ENCODE measurements at regions not wholly inside any gene's neighbourhood (a gene's known extent, or its start where the extent isn't known, plus 50 kb on each side); places are given as distances from the start of the nearest gene placed in this dataset.
"Not testable (repeated sequence)": the region's sequence is repeated elsewhere in the genome, so short reads cannot be mapped to it uniquely, and the experiment has no call there.

- DNase-seq (ENCODE audit: low spot score), result no peak
These were observed 164.4 kb upstream of the KCNG1 start for GRCh38 chr20:51187261-51187660.

GRCh38 chr20:51185861-51186260 lies 163.0 kb upstream of the KCNG1 start:
- DNase-seq (ENCODE audit: low spot score), result no peak

GRCh38 chr20:51185277-51185676 lies 162.4 kb upstream of the KCNG1 start:
- no peak for DNase-seq (ENCODE audit: low spot score)

- DNase-seq (ENCODE audit: low spot score), result peak; percentile 41
These were observed 161.4 kb upstream of the KCNG1 start for GRCh38 chr20:51184289-51184688.

GRCh38 chr20:51183451-51183850 lies 160.5 kb upstream of the KCNG1 start:
- DNase-seq (ENCODE audit: low spot score), result no peak

- DNase-seq (ENCODE audit: low spot score), result no peak
These were observed 159.7 kb upstream of the KCNG1 start for GRCh38 chr20:51182571-51182970.

- DNase-seq (ENCODE audit: low spot score), result no peak
These were observed 155.2 kb upstream of the KCNG1 start for GRCh38 chr20:51178153-51178552.

GRCh38 chr20:51176876-51177275 lies 154.0 kb upstream of the KCNG1 start:
- DNase-seq (ENCODE audit: low spot score), result no peak

- no peak for DNase-seq (ENCODE audit: low spot score)
These were observed 153.5 kb upstream of the KCNG1 start for GRCh38 chr20:51176446-51176845.

GRCh38 chr20:51175724-51176123 lies 152.8 kb upstream of the KCNG1 start:
- no peak for DNase-seq (ENCODE audit: low spot score)

- DNase-seq (ENCODE audit: low spot score), result no peak
These were observed 152.2 kb upstream of the KCNG1 start for GRCh38 chr20:51175156-51175555.

GRCh38 chr20:51174536-51174935 lies 151.6 kb upstream of the KCNG1 start:
- DNase-seq (ENCODE audit: low spot score), result no peak

- DNase-seq (ENCODE audit: low spot score), result no peak
These were observed 149.9 kb upstream of the KCNG1 start for GRCh38 chr20:51172558-51173428.

GRCh38 chr20:51171141-51171540 lies 148.2 kb upstream of the KCNG1 start:
- no peak for DNase-seq (ENCODE audit: low spot score)

- no peak for DNase-seq (ENCODE audit: low spot score)
These were observed 146.9 kb upstream of the KCNG1 start for GRCh38 chr20:51169813-51170212.

- DNase-seq (ENCODE audit: low spot score), result not testable (repeated sequence)
These were observed 145.0 kb upstream of the KCNG1 start for GRCh38 chr20:51167911-51168310.

GRCh38 chr20:51166489-51166888 lies 143.6 kb upstream of the KCNG1 start:
- DNase-seq (ENCODE audit: low spot score), result no peak

GRCh38 chr20:51165131-51165530 lies 142.2 kb upstream of the KCNG1 start:
- no peak for DNase-seq (ENCODE audit: low spot score)

GRCh38 chr20:51164731-51165130 lies 141.8 kb upstream of the KCNG1 start:
- DNase-seq (ENCODE audit: low spot score), result no peak

- DNase-seq (ENCODE audit: low spot score), result no peak
These were observed 141.2 kb upstream of the KCNG1 start for GRCh38 chr20:51163996-51164600.

- no peak for DNase-seq (ENCODE audit: low spot score)
These were observed 139.1 kb upstream of the KCNG1 start for GRCh38 chr20:51162015-51162414.

- DNase-seq (ENCODE audit: low spot score), result no peak
These were observed 137.9 kb upstream of the KCNG1 start for GRCh38 chr20:51160821-51161220.

GRCh38 chr20:51159981-51160380 lies 137.1 kb upstream of the KCNG1 start:
- DNase-seq (ENCODE audit: low spot score), result no peak

GRCh38 chr20:51159303-51159702 lies 136.4 kb upstream of the KCNG1 start:
- no peak for DNase-seq (ENCODE audit: low spot score)
